ENCODE measurements at regions not wholly inside any gene's neighbourhood (a gene's known extent, or its start where the extent isn't known, plus 50 kb on each side); places are given as distances from the start of the nearest gene placed in this dataset.

GRCh38 chr5:158027806-158028775 is 169.1 kb upstream of the CLINT1 start:
- TF ChIP-seq POLR2AphosphoS5 (IDR thresholded peaks at IDR 0.05) (no peak), CTCF (IDR thresholded peaks at IDR 0.05) (no peak), POLR2A (IDR thresholded peaks at IDR 0.05) (no peak), EP300 (IDR thresholded peaks at IDR 0.05) (no peak)
